C4-2B (cell line): ENCODE measurements at regions not wholly inside any gene's neighbourhood (a gene's known extent, or its start where the extent isn't known, plus 50 kb on each side); places are given as distances from the start of the nearest gene placed in this dataset.

Experiments
- ZFX ChIP-seq: fragments of 450-650 bp; IDR thresholded peaks from 2 replicates; pipeline ENCODE4 v1.6.1; 2017
- TF ChIP-seq, protein P1 (sequence below): fragments of 450-650 bp; conservative IDR thresholded peaks from 2 replicates; pipeline ENCODE4 v1.5.1; 2017; ENCODE audit warnings: mild to moderate bottlenecking

DNA sequence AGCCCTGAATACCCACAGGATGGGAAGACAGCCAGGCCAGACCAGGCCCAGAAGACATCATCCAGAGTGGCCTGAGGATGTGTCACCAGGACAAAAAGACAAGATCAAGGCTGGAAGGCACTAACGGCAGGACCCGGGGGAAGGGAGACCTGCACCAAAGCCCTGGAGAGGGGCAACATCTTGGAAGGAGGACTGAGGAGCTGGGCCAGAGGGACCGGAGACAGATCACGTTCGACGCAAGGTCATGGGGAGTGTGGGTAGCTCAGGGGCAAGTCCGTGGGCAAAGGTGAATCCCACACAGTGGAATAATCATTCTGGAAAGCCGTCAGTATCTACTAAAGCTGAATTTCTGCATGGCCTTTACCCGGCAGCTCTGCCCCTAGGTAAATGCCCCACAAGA is 478.6 kb downstream of the MATN1 start:
- TF ChIP-seq, protein P1, sequence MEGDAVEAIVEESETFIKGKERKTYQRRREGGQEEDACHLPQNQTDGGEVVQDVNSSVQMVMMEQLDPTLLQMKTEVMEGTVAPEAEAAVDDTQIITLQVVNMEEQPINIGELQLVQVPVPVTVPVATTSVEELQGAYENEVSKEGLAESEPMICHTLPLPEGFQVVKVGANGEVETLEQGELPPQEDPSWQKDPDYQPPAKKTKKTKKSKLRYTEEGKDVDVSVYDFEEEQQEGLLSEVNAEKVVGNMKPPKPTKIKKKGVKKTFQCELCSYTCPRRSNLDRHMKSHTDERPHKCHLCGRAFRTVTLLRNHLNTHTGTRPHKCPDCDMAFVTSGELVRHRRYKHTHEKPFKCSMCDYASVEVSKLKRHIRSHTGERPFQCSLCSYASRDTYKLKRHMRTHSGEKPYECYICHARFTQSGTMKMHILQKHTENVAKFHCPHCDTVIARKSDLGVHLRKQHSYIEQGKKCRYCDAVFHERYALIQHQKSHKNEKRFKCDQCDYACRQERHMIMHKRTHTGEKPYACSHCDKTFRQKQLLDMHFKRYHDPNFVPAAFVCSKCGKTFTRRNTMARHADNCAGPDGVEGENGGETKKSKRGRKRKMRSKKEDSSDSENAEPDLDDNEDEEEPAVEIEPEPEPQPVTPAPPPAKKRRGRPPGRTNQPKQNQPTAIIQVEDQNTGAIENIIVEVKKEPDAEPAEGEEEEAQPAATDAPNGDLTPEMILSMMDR = no peak
- TF ChIP-seq ZFX = no peak
